Stomach (tissue), 4 donors: ENCODE measurements at regions not wholly inside any gene's neighbourhood (a gene's known extent, or its start where the extent isn't known, plus 50 kb on each side); places are given as distances from the start of the nearest gene placed in this dataset.

ENCODE experiments used
- POLR2A ChIP-seq, 4 donors: fragments of 450-650 bp; IDR thresholded peaks; one replicate each; pipeline ENCODE4 v1.6.1; 2016; ENCODE audit warnings: antibody characterized with exemption in 4 of 4, control low read depth in 2 of 4, mild to moderate bottlenecking in 1 of 4, moderate library complexity in 1 of 4
- POLR2AphosphoS5 ChIP-seq, 3 donors: sonication (generic); formaldehyde crosslinking; IDR thresholded peaks; one replicate each; pipeline ENCODE4 v1.6.1; 2016; ENCODE audit warnings: antibody characterized with exemption in 3 of 3
- TF ChIP-seq, protein P1 (sequence below), 7 experiments: fragments of 450-650 bp in 4 of 7; fragments of 200-600 bp in 3 of 7; sonication (generic) in 3 of 7; IDR thresholded peaks; one replicate each; pipeline ENCODE4 v1.5.1; 2016 to 2019; ENCODE audit warnings: antibody characterized with exemption in 7 of 7, control low read depth in 2 of 7, mild to moderate bottlenecking in 1 of 7

DNA sequence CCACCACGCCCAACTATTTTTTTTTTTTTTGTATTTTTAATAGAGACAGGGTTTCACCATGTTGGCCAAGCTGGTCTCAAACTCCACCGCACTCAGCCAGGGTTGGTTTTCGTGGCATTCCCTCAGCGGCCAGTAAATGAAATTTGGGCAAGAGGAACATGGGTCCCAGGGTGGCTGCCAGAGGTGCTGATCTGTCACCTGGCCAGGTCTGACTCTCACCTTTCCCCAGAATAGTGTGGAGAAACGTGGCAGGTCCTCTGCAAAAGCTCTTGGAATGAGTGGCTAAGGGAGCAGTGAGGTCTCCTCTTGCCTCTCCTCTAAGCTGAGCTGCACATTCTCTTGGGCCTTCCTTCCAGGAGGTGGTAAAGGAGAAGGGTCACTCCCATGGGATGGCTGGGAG lies 170.1 kb downstream of the IRX2 start:
- TF ChIP-seq, protein P1, sequence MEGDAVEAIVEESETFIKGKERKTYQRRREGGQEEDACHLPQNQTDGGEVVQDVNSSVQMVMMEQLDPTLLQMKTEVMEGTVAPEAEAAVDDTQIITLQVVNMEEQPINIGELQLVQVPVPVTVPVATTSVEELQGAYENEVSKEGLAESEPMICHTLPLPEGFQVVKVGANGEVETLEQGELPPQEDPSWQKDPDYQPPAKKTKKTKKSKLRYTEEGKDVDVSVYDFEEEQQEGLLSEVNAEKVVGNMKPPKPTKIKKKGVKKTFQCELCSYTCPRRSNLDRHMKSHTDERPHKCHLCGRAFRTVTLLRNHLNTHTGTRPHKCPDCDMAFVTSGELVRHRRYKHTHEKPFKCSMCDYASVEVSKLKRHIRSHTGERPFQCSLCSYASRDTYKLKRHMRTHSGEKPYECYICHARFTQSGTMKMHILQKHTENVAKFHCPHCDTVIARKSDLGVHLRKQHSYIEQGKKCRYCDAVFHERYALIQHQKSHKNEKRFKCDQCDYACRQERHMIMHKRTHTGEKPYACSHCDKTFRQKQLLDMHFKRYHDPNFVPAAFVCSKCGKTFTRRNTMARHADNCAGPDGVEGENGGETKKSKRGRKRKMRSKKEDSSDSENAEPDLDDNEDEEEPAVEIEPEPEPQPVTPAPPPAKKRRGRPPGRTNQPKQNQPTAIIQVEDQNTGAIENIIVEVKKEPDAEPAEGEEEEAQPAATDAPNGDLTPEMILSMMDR (IDR thresholded peaks at IDR 0.05): no peak
- TF ChIP-seq POLR2AphosphoS5 (IDR thresholded peaks at IDR 0.05): no peak
- TF ChIP-seq POLR2A (IDR thresholded peaks at IDR 0.05): no peak
